NCI-H510A (cell line): ENCODE measurements at regions not wholly inside any gene's neighbourhood (a gene's known extent, or its start where the extent isn't known, plus 50 kb on each side); places are given as distances from the start of the nearest gene placed in this dataset.
"Not testable (repeated sequence)": the region's sequence is repeated elsewhere in the genome, so short reads cannot be mapped to it uniquely, and the experiment has no call there.

Source experiments
- DNase-seq: peaks from one replicate; lab custom pipeline; 2025; lab: John Stamatoyannopoulos, UW

- DNase-seq = no peak
Measured at GRCh38 chr9:109976303-109976702, 196.3 kb downstream of the PALM2AKAP2 start.

DNA sequence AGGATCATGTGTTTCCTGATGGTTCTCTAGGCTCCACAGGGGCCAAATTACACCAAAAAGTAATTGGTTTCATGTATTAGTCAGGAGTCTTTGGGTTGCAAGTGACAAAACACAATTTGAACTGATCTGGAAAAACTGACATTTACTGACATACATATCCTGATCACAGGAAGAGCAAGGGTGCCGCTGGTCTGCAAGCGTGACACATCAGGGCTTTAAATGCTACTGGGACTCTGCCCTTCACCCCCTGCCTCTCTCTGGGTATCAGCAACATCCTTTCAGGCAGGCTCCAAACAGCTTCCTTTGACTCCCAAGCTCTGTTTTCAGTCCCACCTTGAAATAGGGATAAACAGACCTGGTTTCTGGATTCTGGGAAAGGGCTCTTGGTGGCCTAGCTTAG lies 197.5 kb downstream of the PALM2AKAP2 start:
- no peak for DNase-seq

DNA sequence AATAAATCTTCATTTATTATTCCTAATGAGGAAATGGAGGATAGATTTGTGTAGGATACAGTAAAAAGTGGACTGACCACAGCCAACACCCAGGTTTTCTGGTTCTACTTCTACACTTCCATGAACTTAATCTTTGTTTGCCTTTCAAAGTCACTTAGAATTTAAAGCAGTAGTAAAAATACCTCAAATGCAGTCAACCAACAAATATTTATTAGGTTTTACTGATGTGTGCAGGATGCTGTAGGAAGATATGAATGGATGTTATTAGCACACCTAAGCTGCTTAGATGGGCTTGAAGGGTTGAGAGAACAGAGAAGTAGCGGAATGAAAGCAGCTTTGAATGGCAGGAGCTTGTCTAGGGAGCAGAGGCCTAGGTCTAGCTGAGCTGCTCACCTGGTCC lies 201.1 kb downstream of the PALM2AKAP2 start:
- DNase-seq = no peak

DNA sequence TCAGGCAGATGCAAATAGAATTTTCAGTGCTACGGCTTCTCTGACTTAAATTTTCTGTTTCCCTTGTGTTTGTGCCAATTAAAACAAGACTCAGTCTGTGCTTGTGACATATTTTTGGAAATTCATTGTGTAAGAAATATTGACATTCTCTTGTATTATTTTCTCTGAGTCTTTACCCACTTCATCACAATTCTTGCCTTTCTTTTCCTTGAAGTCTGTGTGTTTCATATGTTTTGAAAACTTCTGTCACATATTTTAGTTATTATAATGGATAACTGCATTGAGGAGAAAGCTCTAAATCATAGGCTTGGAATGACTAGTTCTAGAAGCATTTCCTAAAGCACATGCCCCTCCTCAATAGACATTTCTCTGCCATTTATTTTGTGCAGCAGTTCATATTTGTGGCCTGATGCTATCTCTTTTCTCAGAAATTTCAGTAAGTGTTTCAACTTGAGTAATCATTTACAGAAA lies 206.6 kb downstream of the PALM2AKAP2 start:
- no peak for DNase-seq

DNA sequence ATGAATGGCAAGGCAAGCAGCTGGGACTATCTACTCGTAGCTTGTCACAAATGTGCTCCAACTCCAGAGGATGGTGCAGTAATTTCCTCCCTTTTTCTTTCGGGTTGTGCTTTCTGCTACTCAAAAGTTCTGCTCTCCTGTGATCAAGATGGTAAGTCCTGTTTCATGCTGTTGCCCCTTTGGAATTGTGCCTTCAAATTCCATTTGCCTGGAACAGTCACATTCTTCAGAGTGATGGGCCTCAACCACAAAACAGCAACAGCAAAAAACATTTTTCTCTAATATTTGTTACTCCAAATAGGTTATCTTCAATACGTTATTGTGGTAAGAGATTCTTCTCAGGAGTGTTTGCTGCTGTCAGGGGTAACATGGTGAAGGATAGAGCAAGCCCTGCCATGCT lies 209.3 kb downstream of the PALM2AKAP2 start:
- DNase-seq = no peak

DNA sequence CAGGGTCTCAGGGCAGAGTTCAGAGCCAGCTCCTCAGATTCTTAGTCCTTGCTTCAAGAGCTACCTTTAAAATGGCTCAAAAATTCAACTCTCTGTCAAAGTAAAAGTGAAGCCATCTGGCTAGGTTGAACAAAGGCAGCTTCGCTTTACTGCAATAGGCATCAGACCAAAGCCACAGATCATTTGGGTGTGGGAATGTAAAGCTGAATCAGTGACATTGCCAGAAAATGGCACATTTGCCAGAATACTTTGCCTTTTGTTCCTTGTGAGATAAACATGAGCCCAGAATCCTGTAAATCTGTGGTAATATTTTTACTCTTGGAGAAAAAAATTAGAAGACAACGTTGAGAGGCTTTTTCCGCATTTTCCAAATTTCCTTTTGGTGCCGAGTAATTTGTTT lies 210.5 kb downstream of the PALM2AKAP2 start:
- DNase-seq = no peak

DNA sequence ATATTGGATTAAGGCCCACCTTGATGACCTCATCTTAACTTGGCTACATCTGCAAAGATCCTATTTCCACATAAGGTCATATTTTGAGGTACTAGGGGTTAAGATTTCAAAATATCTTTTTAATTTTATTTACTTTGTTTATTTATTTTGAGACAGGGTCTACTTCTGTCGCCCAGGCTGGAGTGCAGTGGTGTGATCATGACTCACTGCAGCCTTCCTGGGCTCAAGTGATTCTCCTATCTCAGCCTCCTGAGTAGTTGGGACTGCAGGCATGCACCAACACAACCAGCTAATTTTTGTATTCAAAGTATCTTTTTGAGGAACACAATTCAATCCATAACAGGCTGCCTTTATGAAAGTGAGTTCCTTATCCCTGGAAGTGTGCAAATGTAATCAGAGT lies 212.3 kb downstream of the PALM2AKAP2 start:
- DNase-seq = no peak

DNA sequence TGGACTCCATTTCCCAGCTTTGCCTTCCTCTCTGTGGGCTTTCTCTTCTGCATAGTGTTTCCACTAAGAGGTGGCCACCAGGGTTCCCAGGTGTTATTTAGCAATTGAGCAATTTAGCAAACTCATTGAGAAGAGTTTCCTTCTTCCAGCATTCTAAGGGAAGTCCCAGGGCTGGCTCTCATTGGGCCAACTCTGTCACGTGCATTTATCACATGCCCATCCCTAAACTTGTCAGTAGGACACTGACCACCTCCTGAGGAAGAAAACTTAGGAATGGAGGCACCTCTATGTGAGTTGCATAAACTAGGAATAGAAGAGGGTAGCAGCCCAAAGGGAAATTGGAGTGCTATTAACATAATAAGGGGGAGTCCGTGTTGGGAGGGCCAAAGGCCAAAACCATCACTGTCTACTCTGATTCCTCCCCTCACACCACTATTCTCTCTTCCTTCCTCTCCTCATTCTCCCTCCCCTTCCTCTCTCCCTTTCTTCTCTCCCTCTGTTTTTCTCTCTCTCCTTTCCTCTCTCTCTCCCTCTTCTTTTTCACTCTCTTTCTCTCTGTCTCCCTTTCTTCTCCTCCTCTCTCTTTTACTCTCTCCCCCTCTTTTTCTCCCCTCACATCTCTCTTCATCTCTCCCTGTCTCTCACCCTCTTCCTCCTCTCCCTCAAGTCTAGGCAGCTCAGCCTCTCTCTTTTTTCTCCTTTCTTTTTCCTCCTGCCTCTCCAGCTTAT lies 213.4 kb downstream of the PALM2AKAP2 start:
- no peak for DNase-seq

DNA sequence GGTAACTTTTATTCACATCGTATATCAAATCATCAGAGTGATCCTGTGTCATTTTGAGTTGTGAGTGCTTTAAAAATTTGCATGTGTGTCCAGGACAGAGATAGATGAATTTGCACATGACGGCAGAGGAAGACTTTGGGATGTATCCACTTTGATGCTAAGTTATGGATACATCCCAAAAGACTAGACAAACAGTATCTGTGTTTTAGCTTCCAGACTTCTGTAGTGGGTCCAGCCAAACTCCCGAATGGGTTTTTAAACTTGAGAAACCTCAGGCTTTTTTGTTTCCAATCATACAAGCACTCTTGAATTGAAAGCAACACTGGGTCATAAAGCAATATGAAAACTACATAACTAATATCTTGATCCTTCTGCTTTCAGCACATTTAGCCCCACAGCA lies 213.8 kb downstream of the C9orf152 start:
- DNase-seq = no peak

DNA sequence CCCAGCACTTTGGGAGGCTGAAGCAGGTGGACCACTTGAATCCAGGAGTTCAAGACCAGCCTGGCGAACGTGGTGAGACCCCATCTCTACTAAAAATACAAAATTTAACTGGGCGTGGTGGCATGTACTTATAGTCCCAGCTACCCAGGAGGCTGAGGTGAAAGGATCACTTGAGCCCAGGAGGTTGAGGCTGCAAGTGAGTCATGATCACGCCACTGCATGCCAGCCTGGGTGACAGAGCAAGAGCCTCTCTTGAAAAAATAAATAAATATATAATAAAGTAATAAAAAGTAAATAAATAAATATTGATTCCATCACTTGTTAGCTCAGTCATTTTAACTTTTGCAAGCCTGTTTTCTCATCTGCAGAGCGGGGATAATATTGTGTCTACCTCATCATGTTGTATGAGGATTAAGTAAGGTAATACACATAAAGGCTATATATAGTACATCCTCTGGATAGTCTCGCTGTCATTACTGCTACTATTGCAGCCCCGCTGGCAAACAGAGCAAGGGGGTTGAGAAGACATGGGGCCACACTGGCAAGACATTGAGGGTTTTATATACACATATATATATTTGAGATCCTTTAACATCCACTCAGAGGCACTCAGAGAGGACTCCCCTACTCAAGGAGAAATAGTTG lies 210.9 kb downstream of the C9orf152 start:
- DNase-seq = no peak

GRCh38 chr9:109997682-109998081 lies 210.3 kb downstream of the C9orf152 start:
- DNase-seq = no peak

DNA sequence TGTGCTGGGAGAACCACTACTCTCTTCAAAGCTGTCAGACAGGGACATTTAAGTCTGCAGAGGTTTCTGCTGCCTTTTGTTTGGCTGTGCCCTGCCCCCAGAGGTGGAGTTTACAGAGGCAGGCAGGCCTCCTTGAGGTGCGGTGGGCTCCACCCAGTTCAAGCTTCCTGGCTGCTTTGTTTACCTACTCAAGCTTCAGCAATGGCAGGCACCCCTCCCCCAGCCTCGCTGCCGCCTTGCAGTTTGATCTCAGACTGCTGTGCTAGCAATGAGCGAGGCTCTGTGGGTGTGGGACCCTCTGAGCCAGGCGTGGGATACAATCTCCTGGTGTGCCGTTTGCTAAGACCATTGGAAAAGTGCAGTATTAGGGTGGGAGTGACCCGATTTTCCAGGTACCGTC lies 202.4 kb downstream of the C9orf152 start:
- DNase-seq = not testable (repeated sequence)

DNA sequence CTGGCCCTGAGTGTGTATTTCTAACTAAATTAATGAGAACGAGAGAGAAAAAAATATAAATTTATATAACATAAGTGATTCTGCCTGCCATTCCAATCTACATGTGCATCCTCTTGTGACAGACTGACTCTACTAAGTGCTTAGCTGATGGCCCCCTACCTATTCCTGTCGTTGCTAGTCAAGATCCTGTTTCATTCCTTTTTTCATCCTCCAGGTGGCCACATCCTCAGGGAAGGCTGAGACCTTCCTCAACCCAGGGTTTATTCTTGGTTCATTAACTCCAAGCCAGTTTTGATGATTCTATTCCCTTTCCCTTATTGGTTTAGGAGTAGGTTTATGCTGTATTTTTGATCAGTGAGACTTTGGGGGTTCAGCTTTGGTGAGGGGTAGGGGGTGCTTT lies 201.3 kb downstream of the C9orf152 start:
- DNase-seq = no peak

DNA sequence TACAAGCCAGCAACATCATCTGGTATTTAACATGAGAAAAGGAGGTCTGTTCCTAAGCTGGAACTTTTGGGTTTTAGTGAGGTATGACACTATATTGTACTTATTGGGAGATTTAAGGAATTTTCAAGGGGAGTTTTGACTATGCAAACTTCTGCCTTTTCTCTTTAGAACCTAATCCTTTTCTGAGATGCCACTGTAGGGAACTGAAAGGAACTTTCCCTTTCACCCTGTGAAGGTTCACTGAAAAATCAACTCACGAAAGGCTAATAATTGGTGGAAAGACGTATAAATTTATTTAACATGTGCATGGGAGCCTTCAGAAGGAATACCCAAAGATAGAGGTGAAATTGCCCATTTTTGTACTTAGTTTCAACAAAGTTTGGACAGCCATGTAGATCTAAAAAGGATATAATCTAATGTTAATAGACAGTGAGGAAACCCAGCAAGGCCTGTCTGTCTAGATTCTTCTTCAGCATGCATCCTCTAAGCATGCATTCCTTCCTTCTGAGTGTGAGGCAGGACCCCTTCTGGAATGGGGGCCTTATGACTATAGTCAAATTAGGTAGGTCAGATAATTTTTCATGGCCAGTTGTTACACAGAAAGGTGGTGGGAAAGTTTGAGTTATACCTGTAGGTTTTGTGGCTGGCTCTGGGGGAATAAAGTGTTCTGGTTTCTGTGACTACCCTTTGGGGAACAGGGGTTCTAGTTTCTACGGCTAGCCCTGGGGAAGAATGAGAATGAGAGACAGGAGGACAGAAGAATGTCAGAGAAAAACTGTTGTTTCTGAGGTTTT lies 200.3 kb downstream of the C9orf152 start:
- DNase-seq = no peak

GRCh38 chr9:110008663-110009062 lies 199.3 kb downstream of the C9orf152 start:
- DNase-seq = no peak

DNA sequence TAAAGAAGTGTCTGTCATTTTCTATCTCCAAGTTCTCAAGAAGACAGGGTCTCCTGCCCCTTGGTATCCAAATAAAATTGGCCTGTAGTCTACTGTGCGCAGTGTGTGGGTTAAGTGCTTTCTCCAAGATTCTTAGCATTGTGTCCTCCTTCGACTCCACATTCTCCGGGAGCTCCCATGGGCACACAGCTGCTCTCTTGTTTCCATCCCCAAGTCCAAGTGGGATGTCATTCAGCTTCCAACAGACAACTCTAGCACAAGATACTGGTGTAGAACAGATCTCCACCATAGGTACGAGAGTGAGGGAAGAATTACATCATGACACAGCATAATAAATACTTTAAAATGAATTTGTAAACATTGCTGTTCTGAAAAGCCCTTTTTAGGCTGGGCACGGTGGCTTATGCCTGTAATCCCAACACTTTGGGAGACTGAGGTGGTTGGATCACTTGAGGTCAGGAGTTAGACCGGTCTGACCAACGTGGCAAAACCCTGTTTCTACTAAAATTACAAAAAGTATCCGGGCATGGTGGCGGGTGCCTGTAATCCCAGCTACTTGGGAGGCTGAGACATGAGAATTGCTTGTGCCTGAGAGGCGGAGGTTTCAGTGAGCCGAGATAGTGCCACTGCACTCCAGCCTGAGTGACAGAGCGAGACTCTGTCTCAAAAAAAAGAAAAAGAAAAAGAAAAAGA lies 196.2 kb downstream of the C9orf152 start:
- DNase-seq = no peak

DNA sequence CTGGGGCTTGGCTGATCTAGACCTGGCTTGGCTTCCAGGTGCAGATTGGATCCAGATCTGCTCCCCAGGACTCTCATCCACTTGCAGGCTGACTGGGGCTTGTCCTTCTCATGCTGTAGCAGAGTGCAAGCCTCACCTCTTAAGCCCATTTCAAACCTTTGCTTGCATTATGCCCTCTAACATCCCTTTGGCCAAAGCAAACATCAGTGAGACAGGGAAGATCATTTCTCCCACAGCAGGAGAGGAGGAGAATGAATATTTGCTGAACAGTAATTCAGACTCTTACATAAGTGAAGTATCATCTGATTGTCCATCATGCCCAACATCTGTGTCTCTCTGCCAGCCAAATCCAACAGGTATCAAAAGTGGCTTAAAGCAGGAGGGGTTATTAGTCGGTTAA lies 194.9 kb downstream of the C9orf152 start:
- no peak for DNase-seq

GRCh38 chr9:110015759-110016158 lies 192.2 kb downstream of the C9orf152 start:
- no peak for DNase-seq

DNA sequence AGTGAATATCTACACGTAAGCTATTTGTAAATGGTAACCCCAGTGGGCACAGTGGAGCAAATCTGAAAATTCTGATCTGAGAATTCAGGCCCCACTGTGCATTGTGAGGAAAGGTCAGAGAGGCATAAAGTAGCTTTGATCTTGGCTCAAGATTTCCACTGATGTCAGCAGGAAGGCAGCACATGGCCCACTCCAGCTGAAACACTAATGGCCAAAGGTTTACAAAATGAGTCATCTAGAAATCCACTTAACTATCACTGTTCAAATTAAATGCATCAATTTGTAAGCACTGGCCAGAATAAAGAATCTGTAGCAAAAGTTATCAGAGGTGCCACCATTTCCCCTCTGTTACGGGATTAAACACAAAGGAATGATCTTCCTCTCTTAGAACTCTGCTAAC lies 191.6 kb downstream of the C9orf152 start:
- DNase-seq = no peak

- not testable (repeated sequence) for DNase-seq
Measured at GRCh38 chr9:110020216-110020615, 187.7 kb downstream of the C9orf152 start.

DNA sequence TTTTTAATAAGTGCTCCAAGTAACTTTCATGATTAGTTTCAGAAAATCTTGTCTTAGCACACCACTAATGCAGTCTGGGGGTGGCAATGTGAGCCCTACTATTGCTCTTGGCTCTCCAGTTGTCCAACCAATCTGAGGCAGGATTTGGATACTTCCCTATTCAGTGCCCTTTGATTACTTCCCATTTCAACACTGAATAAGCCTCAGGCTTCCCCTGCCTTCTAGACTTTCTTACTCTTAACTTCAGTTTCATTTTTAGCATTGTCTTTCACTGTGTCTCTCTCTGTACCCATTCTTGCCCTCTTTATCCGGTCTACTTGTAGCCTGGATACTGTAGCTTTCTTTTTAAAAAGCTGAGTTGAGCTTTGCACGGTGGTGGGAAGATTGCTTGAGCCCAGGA lies 186.1 kb downstream of the C9orf152 start:
- DNase-seq = no peak

- not testable (repeated sequence) for DNase-seq
Measured at GRCh38 chr9:110023221-110023620, 184.7 kb downstream of the C9orf152 start.
